HepG2 (cell line): ENCODE measurements at regions not wholly inside any gene's neighbourhood (a gene's known extent, or its start where the extent isn't known, plus 50 kb on each side); places are given as distances from the start of the nearest gene placed in this dataset.

Experiments used
- ATAC-seq: fragments of 200-7000 bp; cut with Tn5 transposase; 3 replicates; pipeline ENCODE4 v1.9.1; 2020; ENCODE audit warnings: mild to moderate bottlenecking, moderate library complexity
- BruUV-seq: library from RNA; stranded (reverse); fragments of 400-500 nt; replicated peaks from 2 replicates; lab custom pipeline; 2021; lab: Mats Ljungman, UMichigan
- CTCF ChIA-PET: fragments of 300-600 bp; formaldehyde crosslinking; extraction: SDS; loops from one replicate; lab custom pipeline; 2021; ENCODE audit warnings: low total read pairs, inconsistent platforms, low intra/inter-chr PET ratio; lab: Yijun Ruan, JAX
- POLR2A ChIA-PET: fragments of 350-600 bp; sonication (Branson Sonifier 250); formaldehyde crosslinking; loops from one replicate; lab custom pipeline; 2020; ENCODE audit warnings: antibody characterized with exemption, inconsistent platforms; lab: Yijun Ruan, JAX
- DNase-seq: peaks from one replicate; pipeline ENCODE4 v3.0.0-alpha.2; 2015; ENCODE audit warnings: low spot score
- FAIRE-seq: peaks from 3 replicates; lab custom pipeline; 2011; peaks lifted over from hg19 to GRCh38; lab: Jason Lieb, UNC
- H2AFZ ChIP-seq: one replicate; pipeline ENCODE4 v1.6.1; 2011; ENCODE audit warnings: low read length, inconsistent platforms
- H3K27ac ChIP-seq: fragments of 300-600 bp; 3 replicates; pipeline ENCODE4 v1.8.0; 2011; ENCODE audit warnings: mixed run types, mild to moderate bottlenecking, mixed read lengths, low read length, inconsistent platforms; ENCODE audit not compliant: insufficient read depth; ENCODE audit errors: extremely low read length
- H3K27me3 ChIP-seq, 2 experiments: fragments of 200-600 bp in 1 of 2; 2 replicates in 1 of 2; 3 replicates in 1 of 2; pipeline versions ENCODE4 v1.6.0 to v1.8.0; 2011; ENCODE audit warnings: low read length in 2 of 2, mild to moderate bottlenecking in 2 of 2, moderate library complexity in 2 of 2, inconsistent platforms in 1 of 2; ENCODE audit not compliant: insufficient read depth in 2 of 2, control insufficient read depth in 1 of 2
- H3K36me3 ChIP-seq, 2 experiments: fragments of 200-600 bp in 1 of 2; replicated peaks in 1 of 2; 2 replicates in 1 of 2; 3 replicates in 1 of 2; pipeline versions ENCODE4 v1.5.1 to v1.8.0; 2011; ENCODE audit warnings: low read length in 2 of 2, inconsistent platforms in 1 of 2; ENCODE audit not compliant: insufficient read depth in 2 of 2, control insufficient read depth in 1 of 2
- H3K4me1 ChIP-seq: 2 replicates; pipeline ENCODE4 v1.5.1; 2012; ENCODE audit warnings: low read length, inconsistent platforms; ENCODE audit not compliant: insufficient read depth
- H3K4me2 ChIP-seq: 2 replicates; pipeline ENCODE4 v1.6.0; 2011; ENCODE audit warnings: low read depth, low read length, inconsistent platforms
- H3K4me3 ChIP-seq, 3 experiments: fragments of 200-600 bp in 1 of 3; sonication (generic), shearing (Covaris generic) in 1 of 3; replicated peaks in 1 of 3; 2 replicates each; pipeline ENCODE4 v1.5.1; 2011 to 2016; ENCODE audit warnings: low read length in 3 of 3, inconsistent platforms in 2 of 3, low read depth in 2 of 3, mild to moderate bottlenecking in 2 of 3, control low read depth in 1 of 3, mixed read lengths in 1 of 3; ENCODE audit not compliant: insufficient read depth in 1 of 3
- H3K79me2 ChIP-seq: one replicate; pipeline ENCODE4 v1.6.1; 2011; ENCODE audit warnings: low read length, inconsistent platforms; ENCODE audit not compliant: insufficient read depth
- H3K9ac ChIP-seq: 2 replicates; pipeline ENCODE4 v1.6.0; 2011; ENCODE audit warnings: mild to moderate bottlenecking, low read depth, low read length, inconsistent platforms; ENCODE audit not compliant: insufficient read depth
- H3K9me3 ChIP-seq: 2 replicates; pipeline ENCODE4 v1.5.1; 2012; ENCODE audit warnings: mild to moderate bottlenecking, low read length
- H4K20me1 ChIP-seq: 2 replicates; pipeline ENCODE4 v1.6.0; 2011; ENCODE audit warnings: inconsistent platforms, mild to moderate bottlenecking, low read length, moderate library complexity; ENCODE audit not compliant: insufficient read depth
- ARNT ChIP-seq: fragments of 450-650 bp; IDR thresholded peaks from 2 replicates; pipeline ENCODE4 v1.6.1; 2017
- FOSL1 ChIP-seq: sonication (generic); formaldehyde crosslinking; IDR thresholded peaks from 2 replicates; pipeline ENCODE4 v1.9.0; 2021; ENCODE audit warnings: missing genetic modification reagents, borderline replicate concordance
- FOSL2 ChIP-seq: sonication (generic); formaldehyde crosslinking; IDR thresholded peaks from 2 replicates; pipeline ENCODE4 v1.4.0; 2020; ENCODE audit warnings: missing genetic modification reagents
- FOXP1 ChIP-seq, 2 experiments: fragments of 450-650 bp in 1 of 2; IDR thresholded peaks; 2 replicates each; pipeline ENCODE4 v1.6.1; 2017 to 2018; ENCODE audit warnings: antibody characterized with exemption in 1 of 2
- GFI1 ChIP-seq: sonication (generic); formaldehyde crosslinking; IDR thresholded peaks from 2 replicates; pipeline ENCODE4 v1.5.0; 2020; ENCODE audit warnings: missing genetic modification reagents, mild to moderate bottlenecking, borderline replicate concordance
- HNRNPLL ChIP-seq: fragments of 200-400 bp; formaldehyde crosslinking; IDR thresholded peaks from 2 replicates; pipeline ENCODE4 v1.6.1; 2017; ENCODE audit warnings: mild to moderate bottlenecking, low read depth, low read length; ENCODE audit not compliant: poor library complexity, severe bottlenecking
- JDP2 ChIP-seq: sonication (generic); formaldehyde crosslinking; IDR thresholded peaks from 2 replicates; pipeline ENCODE4 v1.8.1; 2022; ENCODE audit warnings: missing genetic modification reagents, borderline replicate concordance
- NCOA2 ChIP-seq: sonication (generic); formaldehyde crosslinking; IDR thresholded peaks from 2 replicates; pipeline ENCODE4 v1.8.0; 2022; ENCODE audit warnings: inconsistent platforms
- NCOR1 ChIP-seq: fragments of 200-600 bp; sonication (generic); IDR thresholded peaks from 2 replicates; pipeline ENCODE4 v1.7.0; 2017; ENCODE audit warnings: antibody characterized with exemption, low read length, borderline replicate concordance
- NFE2L1 ChIP-seq: sonication (generic); formaldehyde crosslinking; IDR thresholded peaks from 2 replicates; pipeline ENCODE4 v1.4.0; 2020; ENCODE audit warnings: missing genetic modification reagents, mild to moderate bottlenecking, borderline replicate concordance
- PAWR ChIP-seq: sonication (generic); formaldehyde crosslinking; IDR thresholded peaks from 2 replicates; pipeline ENCODE4 v1.4.0; 2020; ENCODE audit warnings: missing genetic modification reagents, mild to moderate bottlenecking, borderline replicate concordance
- PHF8 ChIP-seq: sonication (generic); formaldehyde crosslinking; IDR thresholded peaks from 2 replicates; pipeline ENCODE4 v1.5.0; 2020; ENCODE audit warnings: missing genetic modification reagents
- SIN3B ChIP-seq: fragments of 150-350 bp; IDR thresholded peaks from 2 replicates; pipeline ENCODE4 v1.6.1; 2014; ENCODE audit warnings: low read length
- SOX5 ChIP-seq: IDR thresholded peaks from 2 replicates; pipeline ENCODE4 v1.6.1; 2016; ENCODE audit warnings: borderline replicate concordance
- SP5 ChIP-seq: IDR thresholded peaks from 2 replicates; pipeline ENCODE4 v1.6.1; 2016; ENCODE audit warnings: low read depth, borderline replicate concordance
- SUZ12 ChIP-seq: fragments of 150-350 bp; IDR thresholded peaks from 2 replicates; pipeline ENCODE4 v1.6.1; 2014; ENCODE audit warnings: low read depth, low read length
- TAF15 ChIP-seq: fragments of 200-400 bp; formaldehyde crosslinking; IDR thresholded peaks from one replicate; pipeline ENCODE4 v1.6.1; 2018; ENCODE audit warnings: mild to moderate bottlenecking, low read depth, low read length; ENCODE audit not compliant: poor library complexity, severe bottlenecking
- WIZ ChIP-seq: sonication (generic); formaldehyde crosslinking; IDR thresholded peaks from 2 replicates; pipeline ENCODE4 v1.5.1; 2020; ENCODE audit warnings: mild to moderate bottlenecking, missing genetic modification reagents
- YEATS2 ChIP-seq: sonication (generic); formaldehyde crosslinking; IDR thresholded peaks from 2 replicates; pipeline ENCODE4 v1.4.0; 2020; ENCODE audit warnings: missing genetic modification reagents, borderline replicate concordance
- ZBTB49 ChIP-seq: sonication (generic); formaldehyde crosslinking; IDR thresholded peaks from 2 replicates; pipeline ENCODE4 v1.4.0; 2020; ENCODE audit warnings: missing genetic modification reagents, borderline replicate concordance
- ZFP36L1 ChIP-seq: sonication (generic); formaldehyde crosslinking; IDR thresholded peaks from 2 replicates; pipeline ENCODE4 v1.8.0; 2022; ENCODE audit warnings: mild to moderate bottlenecking, missing genetic modification reagents, moderate library complexity
- ZNF343 ChIP-seq: sonication (generic); formaldehyde crosslinking; IDR thresholded peaks from 2 replicates; pipeline ENCODE4 v1.4.0; 2020; ENCODE audit warnings: mild to moderate bottlenecking, missing genetic modification reagents
- ZNF570 ChIP-seq: sonication (generic); formaldehyde crosslinking; IDR thresholded peaks from 2 replicates; pipeline ENCODE4 v1.4.0; 2020; ENCODE audit warnings: mild to moderate bottlenecking, missing genetic modification reagents, borderline replicate concordance
- ZNF746 ChIP-seq: sonication (generic); formaldehyde crosslinking; IDR thresholded peaks from 2 replicates; pipeline ENCODE4 v1.8.0; 2022; ENCODE audit warnings: mild to moderate bottlenecking, missing genetic modification reagents
- WGBS: methylation state at CpG from one replicate; pipeline ENCODE4 v1.1.6; 2017; ENCODE audit warnings: low lambda C conversion rate; 5-methylcytosine and 5-hydroxymethylcytosine counted together
- in situ Hi-C: cut with HindIII; loops from 2 replicates; pipeline ENCODE4 v1.10.0; 2017; ENCODE audit warnings: low pct_unique_long_range_greater_than_20kb; ENCODE audit not compliant: extremely low pct_ligation_motif_present
- intact Hi-C: fragments of 100-400 bp; cut with micrococcal nuclease; formaldehyde crosslinking; loops from one replicate; pipeline ENCODE4 v1.10.0; 2022; ENCODE audit not compliant: unreplicated experiment

- TF ChIP-seq FOXP1 (IDR thresholded peaks at IDR 0.05) = no peak
- TF ChIP-seq FOXP1 (CRISPR knock-in tag; IDR thresholded peaks at IDR 0.05) = 0 out of 2 replicates have a peak, but pooled peaks have one; percentile 40
- peak; percentile 48 for TF ChIP-seq NCOA2
- peak; percentile 37; the same call in 1 of the 2 replicates for TF ChIP-seq SOX5 (CRISPR knock-in tag)
- TF ChIP-seq ZFP36L1 (CRISPR knock-in tag) = no peak
- TF ChIP-seq YEATS2 (CRISPR knock-in tag) = peak; percentile 57; the same call in 1 of the 2 replicates
- TF ChIP-seq SP5 (CRISPR knock-in tag) = peak; percentile 93
- no peak for TF ChIP-seq SUZ12
- TF ChIP-seq ZNF343 (CRISPR knock-in tag) = peak; percentile 83; the same call in 1 of the 2 replicates
- 0 out of 2 replicates have a peak, but pooled peaks have one; percentile 15 for TF ChIP-seq FOSL2 (CRISPR knock-in tag)
- no peak for TF ChIP-seq SIN3B
- no peak for TF ChIP-seq WIZ
Measured at GRCh38 chr2:138942466-138942865, 162.3 kb upstream of the NXPH2 start (continued).

- Histone ChIP-seq H3K36me3 (no peaks in the 10 kb centered on the region), H3K4me1 (no peaks in the 10 kb centered on the region), H3K27ac (no peak overlapping the region), H3K9ac (no peak overlapping the region), H3K4me2 (no peak overlapping the region), H4K20me1 (no peaks in the 10 kb centered on the region), H3K4me3 (no peak overlapping the region), H3K79me2 (no peaks in the 10 kb centered on the region), H2AFZ (no peak overlapping the region), H3K27me3 (no peaks in the 10 kb centered on the region), H3K9me3 (no peaks in the 10 kb centered on the region)
- intact Hi-C loops (no loop called here), in situ Hi-C loops (no loop called here)
- TF ChIP-seq PAWR = no peak
- no peak for TF ChIP-seq PHF8
- TF ChIP-seq NFE2L1 (CRISPR knock-in tag) = no peak
- no peak for TF ChIP-seq FOSL1 (CRISPR knock-in tag)
- TF ChIP-seq GFI1 (CRISPR knock-in tag) = no peak
- no peak for TF ChIP-seq JDP2
- TF ChIP-seq ARNT = no peak
- TF ChIP-seq ZBTB49 (CRISPR knock-in tag) = no peak
- no peak for TF ChIP-seq TAF15
- TF ChIP-seq ZNF746 (CRISPR knock-in tag) = no peak
- no peak for TF ChIP-seq NCOR1
- no peak for TF ChIP-seq HNRNPLL
- TF ChIP-seq ZNF570 = no peak
- no peak for ATAC-seq
- ChIA-PET CTCF (no interaction called here), POLR2A (no interaction called here)
- 6% methylated on average over 7 of the region's 18 CpGs for WGBS
- BruUV-seq = no TSS peak
- no peak for DNase-seq
- FAIRE-seq = no peak
Measured at GRCh38 chr2:138931284-138932256, 151.4 kb upstream of the NXPH2 start.
